GM12878 (cell line): ENCODE measurements at regions not wholly inside any gene's neighbourhood (a gene's known extent, or its start where the extent isn't known, plus 50 kb on each side); places are given as distances from the start of the nearest gene placed in this dataset.

Experiments
- ATAC-seq: fragments of 200-7000 bp; cut with Tn5 transposase; 3 replicates; pipeline ENCODE4 v1.9.1; 2020; ENCODE audit warnings: mild to moderate bottlenecking, moderate library complexity
- BruUV-seq: library from RNA; stranded (reverse); fragments of 400-500 nt; replicated peaks from 2 replicates; lab custom pipeline; 2021; lab: Mats Ljungman, UMichigan
- CTCF ChIA-PET: fragments of 300-600 bp; sonication (Branson Sonifier 250); formaldehyde crosslinking; extraction: SDS; loops from one replicate; lab custom pipeline; 2021; ENCODE audit warnings: inconsistent platforms; lab: Yijun Ruan, JAX
- POLR2A ChIA-PET: fragments of 350-600 bp; formaldehyde crosslinking; extraction: SDS; loops from one replicate; lab custom pipeline; 2021; ENCODE audit warnings: inconsistent platforms; lab: Charles Lee
- RAD21 ChIA-PET: fragments of 300-600 bp; sonication (Branson Sonifier 250); formaldehyde crosslinking; loops from one replicate; lab custom pipeline; 2023; ENCODE audit warnings: antibody characterized with exemption; ENCODE audit not compliant: unreplicated experiment; lab: Charles Lee
- SMC1A ChIA-PET: fragments of 300-600 bp; sonication (Branson Sonifier 250); formaldehyde crosslinking; loops from one replicate; lab custom pipeline; 2023; ENCODE audit not compliant: unreplicated experiment, uncharacterized antibody; lab: Charles Lee
- DNase-seq: peaks from one replicate; pipeline ENCODE4 v3.0.0-alpha.2; 2011; ENCODE audit warnings: low read depth, low spot score
- FAIRE-seq: peaks from 3 replicates; lab custom pipeline; 2011; peaks lifted over from hg19 to GRCh38; lab: Jason Lieb, UNC
- H2AFZ ChIP-seq: 2 replicates; pipeline ENCODE4 v1.6.0; 2011; ENCODE audit warnings: low read depth, low read length, control low read depth; ENCODE audit not compliant: control insufficient read depth
- H3K27ac ChIP-seq: 2 replicates; pipeline ENCODE4 v1.5.1; 2011; ENCODE audit warnings: control low read depth; ENCODE audit not compliant: control insufficient read depth, insufficient read depth
- H3K27me3 ChIP-seq, 2 experiments: replicated peaks in 1 of 2; 2 replicates each; pipeline versions ENCODE4 v1.6.0 to v1.6.1; 2011; ENCODE audit warnings: low read length in 1 of 2; ENCODE audit not compliant: control insufficient read depth in 2 of 2, insufficient read depth in 2 of 2
- H3K36me3 ChIP-seq, 2 experiments: 2 replicates each; pipeline ENCODE4 v1.5.1; 2011; ENCODE audit warnings: low read length in 1 of 2; ENCODE audit not compliant: control insufficient read depth in 2 of 2, insufficient read depth in 2 of 2
- H3K4me1 ChIP-seq: 2 replicates; pipeline ENCODE4 v1.6.1; 2011; ENCODE audit warnings: mild to moderate bottlenecking, low read length, moderate library complexity, mixed read lengths; ENCODE audit not compliant: control insufficient read depth, insufficient read depth
- H3K4me2 ChIP-seq: 2 replicates; pipeline ENCODE4 v1.6.0; 2011; ENCODE audit warnings: control low read depth; ENCODE audit not compliant: control insufficient read depth, insufficient read depth
- H3K4me3 ChIP-seq: fragments of 200-600 bp; sonication (generic); 2 replicates; pipeline ENCODE4 v1.5.1; 2016
- H3K79me2 ChIP-seq: 2 replicates; pipeline ENCODE4 v1.6.0; 2011; ENCODE audit warnings: low read length; ENCODE audit not compliant: control insufficient read depth, insufficient read depth
- H3K9ac ChIP-seq: 2 replicates; pipeline ENCODE4 v1.8.0; 2011; ENCODE audit warnings: low read length, control low read depth, mixed read lengths; ENCODE audit not compliant: control insufficient read depth, insufficient read depth
- H3K9me3 ChIP-seq: replicated peaks from 3 replicates; pipeline ENCODE4 v1.5.1; 2011; ENCODE audit warnings: mild to moderate bottlenecking, low read length; ENCODE audit not compliant: control insufficient read depth, insufficient read depth
- H4K20me1 ChIP-seq: 2 replicates; pipeline ENCODE4 v1.6.0; 2011; ENCODE audit not compliant: control insufficient read depth, insufficient read depth
- BMI1 ChIP-seq: fragments of 450-650 bp; IDR thresholded peaks from 2 replicates; pipeline ENCODE4 v1.6.1; 2016; ENCODE audit warnings: mild to moderate bottlenecking, moderate library complexity, borderline replicate concordance
- BRCA1 ChIP-seq: IDR thresholded peaks from 2 replicates; pipeline ENCODE4 v1.6.1; 2011; ENCODE audit warnings: low read depth, low read length, improper control_type of control experiment
- EGR1 ChIP-seq, 2 experiments: IDR thresholded peaks; 1 replicate in 1 of 2; 2 replicates in 1 of 2; pipeline ENCODE4 v1.6.1; 2011 to 2012; ENCODE audit warnings: low read depth in 2 of 2, low read length in 2 of 2, borderline replicate concordance in 1 of 2, mild to moderate bottlenecking in 1 of 2, moderate library complexity in 1 of 2
- FOS ChIP-seq: IDR thresholded peaks from 3 replicates; pipeline ENCODE4 v1.6.1; 2011; ENCODE audit warnings: borderline replicate concordance; ENCODE audit not compliant: insufficient read length; ENCODE audit errors: extremely low read depth
- HDAC2 ChIP-seq: fragments of 200-600 bp; sonication (generic); IDR thresholded peaks from 2 replicates; pipeline ENCODE4 v1.6.1; 2017
- KLF5 ChIP-seq: fragments of 450-650 bp; IDR thresholded peaks from 2 replicates; pipeline ENCODE4 v1.6.1; 2014; ENCODE audit warnings: mild to moderate bottlenecking; ENCODE audit not compliant: partially characterized antibody
- MEF2B ChIP-seq: fragments of 450-650 bp; IDR thresholded peaks from 2 replicates; pipeline ENCODE4 v1.6.1; 2018; ENCODE audit warnings: mild to moderate bottlenecking, moderate library complexity; ENCODE audit not compliant: partially characterized antibody, poor library complexity, severe bottlenecking
- RAD51 ChIP-seq: fragments of 450-650 bp; IDR thresholded peaks from 2 replicates; pipeline ENCODE4 v1.6.1; 2016; ENCODE audit warnings: moderate library complexity, mild to moderate bottlenecking, inconsistent platforms
- STAT1 ChIP-seq: fragments of 450-650 bp; conservative IDR thresholded peaks from 2 replicates; pipeline ENCODE4 v1.6.1; 2014; ENCODE audit warnings: antibody characterized with exemption, mild to moderate bottlenecking
- SUPT20H ChIP-seq: IDR thresholded peaks from 2 replicates; pipeline ENCODE4 v1.6.1; 2011; ENCODE audit warnings: low read depth, mild to moderate bottlenecking, low read length, moderate library complexity, borderline replicate concordance; ENCODE audit not compliant: control insufficient read depth
- TBL1XR1 ChIP-seq: IDR thresholded peaks from 2 replicates; pipeline ENCODE4 v1.6.1; 2012; ENCODE audit warnings: low read depth, low read length, improper control_type of control experiment
- WGBS: methylation state at CpG from one replicate; pipeline ENCODE4 v1.1.6; 2016; ENCODE audit warnings: low lambda C conversion rate; ENCODE audit not compliant: insufficient replicate concordance, insufficient coverage; ENCODE audit errors: missing lambda C conversion rate; 5-methylcytosine and 5-hydroxymethylcytosine counted together
- in situ Hi-C: fragments of 300-500 bp; cut with MboI; formaldehyde crosslinking; loops from 9 replicates; pipeline ENCODE4 v1.14.3; 2018; ENCODE audit warnings: mixed read lengths
- intact Hi-C: fragments of 100-400 bp; cut with micrococcal nuclease; formaldehyde crosslinking; loops from one replicate; pipeline ENCODE4 v1.14.2; 2022; ENCODE audit not compliant: unreplicated experiment
- TF ChIP-seq, protein P1 (sequence below): IDR thresholded peaks from 2 replicates; pipeline ENCODE4 v1.6.1; 2012; ENCODE audit warnings: low read depth, low read length, improper control_type of control experiment
- TF ChIP-seq, protein P2 (sequence below): fragments of 150-350 bp; IDR thresholded peaks from 2 replicates; pipeline ENCODE4 v1.6.1; 2014; ENCODE audit warnings: mild to moderate bottlenecking, low read depth, low read length
- TF ChIP-seq, protein P3 (sequence below): fragments of 450-650 bp; IDR thresholded peaks from 2 replicates; pipeline ENCODE4 v1.6.1; 2017; ENCODE audit warnings: mild to moderate bottlenecking, low read depth, inconsistent platforms; ENCODE audit not compliant: poor library complexity, severe bottlenecking

DNA sequence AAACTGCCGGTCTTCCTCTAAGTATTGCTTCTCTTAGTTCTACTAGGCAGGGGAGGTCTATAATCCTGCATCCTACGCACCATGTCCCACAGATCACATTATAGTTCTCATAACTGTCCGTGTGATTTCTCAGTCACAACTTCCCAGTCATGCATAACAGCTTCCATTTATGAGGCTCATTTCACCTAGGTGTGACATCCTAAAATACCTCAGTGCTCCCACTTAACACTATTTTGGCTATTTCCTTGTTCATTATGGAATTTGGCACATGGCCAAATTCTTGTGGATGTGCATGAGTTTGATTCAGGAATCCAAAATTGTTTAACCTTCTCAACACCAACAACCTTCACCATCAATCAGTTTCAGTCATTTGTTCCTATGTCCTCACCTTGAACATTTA, 989.9 kb downstream of the OLFM4 start:
- no peaks in the 10 kb centered on the region for H3K79me2 ChIP-seq
- FAIRE-seq = no peak

More for the DNA sequence above, 989.9 kb downstream of the OLFM4 start:
- H3K4me3 ChIP-seq = no peak overlapping the region
- H3K36me3 ChIP-seq = no peaks in the 10 kb centered on the region
- H3K4me1 ChIP-seq = no peaks in the 10 kb centered on the region
- intact Hi-C loops (no loop called here), in situ Hi-C loops (no loop called here)
- POLR2A ChIA-PET = no interaction called here
- WGBS = 40% methylated on average over 3 of the region's 3 CpGs
- no peak overlapping the region for H2AFZ ChIP-seq
- H3K9ac ChIP-seq = no peak overlapping the region
- H3K9me3 ChIP-seq = no peaks in the 10 kb centered on the region; the same call in 2 of the 3 replicates
- TF ChIP-seq BMI1 (no peak), MEF2B (no peak), SUPT20H (no peak), BRCA1 (no peak), EGR1 (IDR thresholded peaks at IDR 0.05; ENCODE audit: borderline replicate concordance in 1 of 2, low read depth in 2 of 2, low read length in 2 of 2) (no peak), RAD51 (no peak), STAT1 (no peak), KLF5 (no peak), HDAC2 (no peak), TBL1XR1 (no peak), FOS (no peak)
- TF ChIP-seq, protein P1, sequence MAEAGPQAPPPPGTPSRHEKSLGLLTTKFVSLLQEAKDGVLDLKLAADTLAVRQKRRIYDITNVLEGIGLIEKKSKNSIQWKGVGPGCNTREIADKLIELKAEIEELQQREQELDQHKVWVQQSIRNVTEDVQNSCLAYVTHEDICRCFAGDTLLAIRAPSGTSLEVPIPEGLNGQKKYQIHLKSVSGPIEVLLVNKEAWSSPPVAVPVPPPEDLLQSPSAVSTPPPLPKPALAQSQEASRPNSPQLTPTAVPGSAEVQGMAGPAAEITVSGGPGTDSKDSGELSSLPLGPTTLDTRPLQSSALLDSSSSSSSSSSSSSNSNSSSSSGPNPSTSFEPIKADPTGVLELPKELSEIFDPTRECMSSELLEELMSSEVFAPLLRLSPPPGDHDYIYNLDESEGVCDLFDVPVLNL = no peak
- TF ChIP-seq, protein P2, sequence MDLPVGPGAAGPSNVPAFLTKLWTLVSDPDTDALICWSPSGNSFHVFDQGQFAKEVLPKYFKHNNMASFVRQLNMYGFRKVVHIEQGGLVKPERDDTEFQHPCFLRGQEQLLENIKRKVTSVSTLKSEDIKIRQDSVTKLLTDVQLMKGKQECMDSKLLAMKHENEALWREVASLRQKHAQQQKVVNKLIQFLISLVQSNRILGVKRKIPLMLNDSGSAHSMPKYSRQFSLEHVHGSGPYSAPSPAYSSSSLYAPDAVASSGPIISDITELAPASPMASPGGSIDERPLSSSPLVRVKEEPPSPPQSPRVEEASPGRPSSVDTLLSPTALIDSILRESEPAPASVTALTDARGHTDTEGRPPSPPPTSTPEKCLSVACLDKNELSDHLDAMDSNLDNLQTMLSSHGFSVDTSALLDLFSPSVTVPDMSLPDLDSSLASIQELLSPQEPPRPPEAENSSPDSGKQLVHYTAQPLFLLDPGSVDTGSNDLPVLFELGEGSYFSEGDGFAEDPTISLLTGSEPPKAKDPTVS = no peak
- TF ChIP-seq, protein P3, sequence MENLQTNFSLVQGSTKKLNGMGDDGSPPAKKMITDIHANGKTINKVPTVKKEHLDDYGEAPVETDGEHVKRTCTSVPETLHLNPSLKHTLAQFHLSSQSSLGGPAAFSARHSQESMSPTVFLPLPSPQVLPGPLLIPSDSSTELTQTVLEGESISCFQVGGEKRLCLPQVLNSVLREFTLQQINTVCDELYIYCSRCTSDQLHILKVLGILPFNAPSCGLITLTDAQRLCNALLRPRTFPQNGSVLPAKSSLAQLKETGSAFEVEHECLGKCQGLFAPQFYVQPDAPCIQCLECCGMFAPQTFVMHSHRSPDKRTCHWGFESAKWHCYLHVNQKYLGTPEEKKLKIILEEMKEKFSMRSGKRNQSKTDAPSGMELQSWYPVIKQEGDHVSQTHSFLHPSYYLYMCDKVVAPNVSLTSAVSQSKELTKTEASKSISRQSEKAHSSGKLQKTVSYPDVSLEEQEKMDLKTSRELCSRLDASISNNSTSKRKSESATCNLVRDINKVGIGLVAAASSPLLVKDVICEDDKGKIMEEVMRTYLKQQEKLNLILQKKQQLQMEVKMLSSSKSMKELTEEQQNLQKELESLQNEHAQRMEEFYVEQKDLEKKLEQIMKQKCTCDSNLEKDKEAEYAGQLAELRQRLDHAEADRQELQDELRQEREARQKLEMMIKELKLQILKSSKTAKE = no peak
- TF ChIP-seq, all 136 proteins: peak for 0
- BruUV-seq = no TSS peak
- Histone ChIP-seq H3K27me3 (no peaks in the 10 kb centered on the region), H4K20me1 (no peaks in the 10 kb centered on the region), H3K27ac (no peak overlapping the region), H3K4me2 (no peak overlapping the region)
- no peak for ATAC-seq
- ChIA-PET RAD21 (no interaction called here), SMC1A (no interaction called here), CTCF (no interaction called here)
- no peak for DNase-seq
